Limb (tissue), 2 donors: ENCODE measurements at regions not wholly inside any gene's neighbourhood (a gene's known extent, or its start where the extent isn't known, plus 50 kb on each side); places are given as distances from the start of the nearest gene placed in this dataset.
"Not testable (repeated sequence)": the region's sequence is repeated elsewhere in the genome, so short reads cannot be mapped to it uniquely, and the experiment has no call there.

Source experiments
- DNase-seq, 2 donors: peaks; one replicate each; pipeline ENCODE4 v3.0.0-alpha.2; 2016; ENCODE audit errors: extremely low spot score in 2 of 2

- no peak for DNase-seq
Measured at GRCh38 chr2:173545364-173545763, 190.7 kb downstream of the CDCA7 start.

- no peak for DNase-seq
Measured at GRCh38 chr2:173547499-173547898, 192.8 kb downstream of the CDCA7 start.

GRCh38 chr2:173550143-173550542 lies 195.5 kb downstream of the CDCA7 start:
- no peak for DNase-seq

- no peak for DNase-seq
Measured at GRCh38 chr2:173552531-173552930, 197.9 kb downstream of the CDCA7 start.

GRCh38 chr2:173553593-173553992 lies 198.9 kb downstream of the CDCA7 start:
- no peak for DNase-seq

- DNase-seq = peak in 1 of 2 donors; percentile 53
Measured at GRCh38 chr2:173555833-173556232, 201.2 kb downstream of the CDCA7 start.

GRCh38 chr2:173556816-173557215 lies 202.1 kb downstream of the CDCA7 start:
- DNase-seq = no peak

GRCh38 chr2:173557497-173557896 lies 202.8 kb downstream of the CDCA7 start:
- DNase-seq = no peak

GRCh38 chr2:173567493-173567892 lies 212.8 kb downstream of the CDCA7 start:
- no peak for DNase-seq

- DNase-seq = no peak
Measured at GRCh38 chr2:173568054-173568453, 213.4 kb downstream of the CDCA7 start.

- no peak for DNase-seq
Measured at GRCh38 chr2:173571021-173571821, 216.5 kb downstream of the CDCA7 start.

GRCh38 chr2:173571887-173572680 lies 217.4 kb downstream of the CDCA7 start:
- DNase-seq = no peak

GRCh38 chr2:173572848-173573247 lies 218.2 kb downstream of the CDCA7 start:
- no peak for DNase-seq

- not testable (repeated sequence) for DNase-seq
Measured at GRCh38 chr2:173573782-173574181, 219.1 kb downstream of the CDCA7 start.

- no peak for DNase-seq
Measured at GRCh38 chr2:173574324-173575112, 219.8 kb downstream of the CDCA7 start.

GRCh38 chr2:173578404-173579107 lies 223.9 kb downstream of the CDCA7 start:
- DNase-seq = no peak

- no peak for DNase-seq
Measured at GRCh38 chr2:173580351-173580750, 225.7 kb downstream of the CDCA7 start.

- peak in 1 of 2 donors; percentile 58 for DNase-seq
Measured at GRCh38 chr2:173580956-173581355, 226.3 kb downstream of the CDCA7 start.

GRCh38 chr2:173583196-173583595 lies 228.5 kb downstream of the CDCA7 start:
- no peak for DNase-seq

- no peak for DNase-seq
Measured at GRCh38 chr2:173584000-173584399, 229.3 kb downstream of the CDCA7 start.
